CD14-positive monocyte (primary cell): ENCODE measurements at regions not wholly inside any gene's neighbourhood (a gene's known extent, or its start where the extent isn't known, plus 50 kb on each side); places are given as distances from the start of the nearest gene placed in this dataset.

Experiments
- DNase-seq, 3 donors: peaks; one replicate each; pipeline ENCODE4 v3.0.0-alpha.2; 2011 to 2022
- H2AFZ ChIP-seq: 2 replicates; pipeline ENCODE4 v1.6.0; 2012; ENCODE audit warnings: mild to moderate bottlenecking, low read depth, low read length, inconsistent platforms; ENCODE audit not compliant: insufficient read depth, poor library complexity, severe bottlenecking
- H3K27ac ChIP-seq, 2 donors: 1 replicate in 1 of 2; 2 replicates in 1 of 2; pipeline ENCODE4 v1.5.1; 2012 to 2013; ENCODE audit warnings: low read length in 2 of 2, control low read depth in 1 of 2, inconsistent platforms in 1 of 2, low read depth in 1 of 2, mild to moderate bottlenecking in 1 of 2
- H3K27me3 ChIP-seq, 2 donors: one replicate each; pipeline versions ENCODE4 v1.6.0 to v1.6.1; 2011 to 2013; ENCODE audit warnings: low read length in 2 of 2; ENCODE audit not compliant: control insufficient read depth in 2 of 2, insufficient read depth in 2 of 2
- H3K36me3 ChIP-seq, 2 donors: replicated peaks in 1 of 2; 1 replicate in 1 of 2; 2 replicates in 1 of 2; pipeline versions ENCODE4 v1.5.1 to v1.6.1; 2012 to 2013; ENCODE audit warnings: low read length in 2 of 2, control low read depth in 1 of 2, inconsistent platforms in 1 of 2, mild to moderate bottlenecking in 1 of 2; ENCODE audit not compliant: insufficient read depth in 2 of 2, control insufficient read depth in 1 of 2
- H3K4me1 ChIP-seq, 2 donors: 1 replicate in 1 of 2; 2 replicates in 1 of 2; pipeline versions ENCODE4 v1.5.1 to v1.6.1; 2012 to 2013; ENCODE audit warnings: low read length in 2 of 2, control low read depth in 1 of 2, inconsistent platforms in 1 of 2, mild to moderate bottlenecking in 1 of 2, moderate library complexity in 1 of 2; ENCODE audit not compliant: insufficient read depth in 2 of 2, control insufficient read depth in 1 of 2
- H3K4me2 ChIP-seq: replicated peaks from 2 replicates; pipeline ENCODE3; 2012; ENCODE audit warnings: low read length, moderate library complexity, mild to moderate bottlenecking; ENCODE audit not compliant: poor library complexity, severe bottlenecking; ENCODE audit errors: extremely low read depth
- H3K4me3 ChIP-seq, 3 experiments: fragments of 200-600 bp in 1 of 3; sonication (generic) in 1 of 3; replicated peaks in 1 of 3; 1 replicate in 2 of 3; 2 replicates in 1 of 3; pipeline ENCODE4 v1.5.1; 2011 to 2013; ENCODE audit warnings: low read length in 3 of 3, mild to moderate bottlenecking in 3 of 3, control low read depth in 2 of 3, low read depth in 2 of 3, inconsistent platforms in 1 of 3, moderate library complexity in 1 of 3
- H3K79me2 ChIP-seq: 2 replicates; pipeline ENCODE4 v1.6.0; 2012; ENCODE audit warnings: mild to moderate bottlenecking, control low read depth, inconsistent platforms, low read length, moderate library complexity; ENCODE audit not compliant: insufficient read depth
- H3K9ac ChIP-seq: 2 replicates; pipeline ENCODE4 v1.6.0; 2017; ENCODE audit warnings: low read length, mild to moderate bottlenecking; ENCODE audit not compliant: insufficient read depth, poor library complexity, severe bottlenecking
- H3K9me3 ChIP-seq, 2 donors: replicated peaks in 1 of 2; 1 replicate in 1 of 2; 2 replicates in 1 of 2; pipeline versions ENCODE4 v1.5.1 to v1.6.1; 2012 to 2013; ENCODE audit warnings: low read length in 2 of 2, control low read depth in 1 of 2; ENCODE audit not compliant: control insufficient read depth in 1 of 2, insufficient read depth in 1 of 2
- H4K20me1 ChIP-seq: 2 replicates; pipeline ENCODE4 v1.6.0; 2012; ENCODE audit warnings: mild to moderate bottlenecking, low read length, control low read depth, moderate library complexity; ENCODE audit not compliant: insufficient read depth
- H3K27ac Mint-ChIP-seq, 7 donors: one replicate each; pipeline ENCODE4 v1.8.0; 2020; ENCODE audit warnings: mild to moderate bottlenecking in 7 of 7, mixed read lengths in 7 of 7, moderate library complexity in 6 of 7, inconsistent platforms in 2 of 7
- H3K27me3 Mint-ChIP-seq, 3 donors: one replicate each; pipeline ENCODE4 v1.8.0; 2021 to 2022; ENCODE audit warnings: low read depth in 3 of 3, mild to moderate bottlenecking in 3 of 3, mixed read lengths in 3 of 3, moderate library complexity in 3 of 3, inconsistent platforms in 1 of 3
- H3K36me3 Mint-ChIP-seq, 2 donors: one replicate each; pipeline ENCODE4 v1.8.0; 2020; ENCODE audit warnings: mixed read lengths in 2 of 2, inconsistent platforms in 1 of 2, mild to moderate bottlenecking in 1 of 2
- H3K4me1 Mint-ChIP-seq: one replicate; pipeline ENCODE4 v1.8.0; 2020; ENCODE audit warnings: mild to moderate bottlenecking, mixed read lengths
- H3K4me3 Mint-ChIP-seq, 2 donors: one replicate each; pipeline ENCODE4 v1.8.0; 2020; ENCODE audit warnings: mild to moderate bottlenecking in 2 of 2, mixed read lengths in 2 of 2, moderate library complexity in 1 of 2
- H3K9me3 Mint-ChIP-seq, 7 donors: one replicate each; pipeline ENCODE4 v1.8.0; 2020 to 2022; ENCODE audit warnings: mixed read lengths in 7 of 7, mild to moderate bottlenecking in 6 of 7, moderate library complexity in 6 of 7, inconsistent platforms in 2 of 7
- CTCF ChIP-seq: fragments of 200-600 bp; IDR thresholded peaks from one replicate; pipeline ENCODE4 v1.8.0; 2022; ENCODE audit warnings: antibody characterized with exemption, mild to moderate bottlenecking
- WGBS: methylation state at CpG from one replicate; pipeline ENCODE4 v1.1.5; 2013; ENCODE audit warnings: missing lambda C conversion rate; ENCODE audit not compliant: insufficient coverage; 5-methylcytosine and 5-hydroxymethylcytosine counted together
- intact Hi-C, 2 donors: fragments of 100-400 bp; cut with micrococcal nuclease; formaldehyde crosslinking; loops; one replicate each; pipeline versions ENCODE4 v1.15.0 to v1.15.1; 2023

GRCh38 chr4:45410701-45411210 is 684.4 kb upstream of the GNPDA2 start:
- 100% methylated on average over 1 of the region's 5 CpGs for WGBS
- Histone ChIP-seq H2AFZ (no peak overlapping the region), H3K4me1 (no peaks in the 10 kb centered on the region), H3K9ac (no peak overlapping the region), H3K27me3 (no peaks in the 10 kb centered on the region), H3K4me2 (no peak overlapping the region), H3K79me2 (no peaks in the 10 kb centered on the region), H4K20me1 (no peaks in the 10 kb centered on the region), H3K4me3 (no peak overlapping the region), H3K27ac (no peak overlapping the region), H3K9me3 (no peaks in the 10 kb centered on the region), H3K36me3 (no peaks in the 10 kb centered on the region)
- Mint-ChIP-seq H3K27ac (no peak overlapping the region), H3K36me3 (no peaks in the 10 kb centered on the region), H3K27me3 (peaks cover 0 to 2% (median 0%) of the 10 kb centered on the region in 3 donors), H3K4me1 (no peaks in the 10 kb centered on the region), H3K4me3 (no peak overlapping the region), H3K9me3 (peaks cover 0 to 3% (median 2%) of the 10 kb centered on the region in 7 donors)
- no peak for TF ChIP-seq CTCF
- intact Hi-C loops: no loop called here
- DNase-seq: no peak

GRCh38 chr4:45409536-45409935 is 683.2 kb upstream of the GNPDA2 start:
- H2AFZ ChIP-seq: no peak overlapping the region
- no peak overlapping the region for H3K9ac ChIP-seq
- no peak for DNase-seq
- H3K36me3 ChIP-seq: no peaks in the 10 kb centered on the region
- Mint-ChIP-seq H3K36me3 (no peaks in the 10 kb centered on the region), H3K4me1 (no peaks in the 10 kb centered on the region), H3K27me3 (peaks cover 0 to 4% (median 0%) of the 10 kb centered on the region in 3 donors), H3K9me3 (peaks cover 0 to 9% (median 4%) of the 10 kb centered on the region in 7 donors), H3K4me3 (no peak overlapping the region), H3K27ac (no peak overlapping the region)
- no peak overlapping the region for H3K4me3 ChIP-seq
- H3K27ac ChIP-seq: no peak overlapping the region
- no CpG with 5 or more reads among the region's 1 CpG for WGBS
- H3K79me2 ChIP-seq: no peaks in the 10 kb centered on the region
- H3K9me3 ChIP-seq: peaks cover 0 to 1% of the 10 kb centered on the region in 2 donors
- H3K4me1 ChIP-seq: no peaks in the 10 kb centered on the region
- H3K4me2 ChIP-seq: no peak overlapping the region
- intact Hi-C loops: no loop called here
- no peaks in the 10 kb centered on the region for H3K27me3 ChIP-seq
- no peaks in the 10 kb centered on the region for H4K20me1 ChIP-seq
- no peak for TF ChIP-seq CTCF
